ENCODE measurements at regions not wholly inside any gene's neighbourhood (a gene's known extent, or its start where the extent isn't known, plus 50 kb on each side); places are given as distances from the start of the nearest gene placed in this dataset.

DNA sequence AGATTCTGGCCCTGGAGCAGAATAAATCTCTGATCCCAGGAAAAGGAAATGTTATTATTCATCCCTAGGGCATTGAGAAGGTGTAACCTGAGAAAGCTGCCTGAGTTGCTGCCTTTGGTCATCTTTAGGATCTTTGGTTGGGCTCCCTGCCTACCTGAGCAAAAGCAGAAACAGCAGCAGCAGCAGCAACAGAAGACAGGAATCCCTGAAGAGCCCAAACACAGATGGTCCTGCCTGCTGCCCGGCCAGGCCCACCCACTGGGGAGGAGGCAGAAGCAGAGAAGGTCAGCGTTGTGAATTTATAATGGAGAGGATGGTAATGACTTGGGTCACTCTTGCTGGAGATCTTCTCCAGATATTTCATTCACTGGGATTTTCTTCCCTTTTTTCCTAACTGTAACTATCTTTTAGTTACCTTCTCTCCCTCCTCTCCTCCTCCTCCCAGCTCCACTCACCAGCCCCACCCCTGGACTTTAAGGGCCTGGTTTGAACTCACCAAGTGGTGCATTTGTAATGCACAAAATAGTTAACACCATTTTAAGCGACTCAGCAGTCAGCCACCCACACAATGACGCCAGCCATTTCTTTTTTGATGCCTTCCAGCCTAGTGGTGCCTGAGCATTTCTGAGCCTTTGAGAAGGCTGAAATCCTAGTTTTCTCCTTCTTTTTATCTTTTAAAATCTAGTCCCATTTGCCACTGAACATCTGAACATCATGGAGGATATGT, 91.7 kb downstream of the HSPH1 start:
- no peak overlapping the region for H3K9ac ChIP-seq (ENCODE audit: low read length)
- no peak overlapping the region for H3K4me3 ChIP-seq (ENCODE audit: low read length)
- no peak overlapping the region for H3K27ac ChIP-seq (ENCODE audit: low read length)
- H3K4me2 ChIP-seq (ENCODE audit: low read length): no peak overlapping the region
- TF ChIP-seq EZH2phosphoT487 (IDR thresholded peaks at IDR 0.05; ENCODE audit: low read depth): no peak
- TF ChIP-seq, protein P1, sequence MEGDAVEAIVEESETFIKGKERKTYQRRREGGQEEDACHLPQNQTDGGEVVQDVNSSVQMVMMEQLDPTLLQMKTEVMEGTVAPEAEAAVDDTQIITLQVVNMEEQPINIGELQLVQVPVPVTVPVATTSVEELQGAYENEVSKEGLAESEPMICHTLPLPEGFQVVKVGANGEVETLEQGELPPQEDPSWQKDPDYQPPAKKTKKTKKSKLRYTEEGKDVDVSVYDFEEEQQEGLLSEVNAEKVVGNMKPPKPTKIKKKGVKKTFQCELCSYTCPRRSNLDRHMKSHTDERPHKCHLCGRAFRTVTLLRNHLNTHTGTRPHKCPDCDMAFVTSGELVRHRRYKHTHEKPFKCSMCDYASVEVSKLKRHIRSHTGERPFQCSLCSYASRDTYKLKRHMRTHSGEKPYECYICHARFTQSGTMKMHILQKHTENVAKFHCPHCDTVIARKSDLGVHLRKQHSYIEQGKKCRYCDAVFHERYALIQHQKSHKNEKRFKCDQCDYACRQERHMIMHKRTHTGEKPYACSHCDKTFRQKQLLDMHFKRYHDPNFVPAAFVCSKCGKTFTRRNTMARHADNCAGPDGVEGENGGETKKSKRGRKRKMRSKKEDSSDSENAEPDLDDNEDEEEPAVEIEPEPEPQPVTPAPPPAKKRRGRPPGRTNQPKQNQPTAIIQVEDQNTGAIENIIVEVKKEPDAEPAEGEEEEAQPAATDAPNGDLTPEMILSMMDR (IDR thresholded peaks at IDR 0.05; ENCODE audit: low read depth, low read length): no peak
- H2AFZ ChIP-seq (ENCODE audit: low read depth, low read length): no peak overlapping the region
- H3K36me3 ChIP-seq (replicated peaks; ENCODE audit: low read depth, low read length): no peaks in the 10 kb centered on the region
- no peaks in the 10 kb centered on the region for H4K20me1 ChIP-seq (ENCODE audit: insufficient read depth, low read length)
- H3K9me3 ChIP-seq (ENCODE audit: insufficient read depth, low read length): peaks cover 7% of the 10 kb centered on the region
- peaks cover 13% of the 10 kb centered on the region for H3K27me3 ChIP-seq (ENCODE audit: low read depth, low read length)
- no peaks in the 10 kb centered on the region for H3K79me2 ChIP-seq (ENCODE audit: low read length)
- H3K4me1 ChIP-seq (ENCODE audit: low read length): peaks cover 25% of the 10 kb centered on the region

DNA sequence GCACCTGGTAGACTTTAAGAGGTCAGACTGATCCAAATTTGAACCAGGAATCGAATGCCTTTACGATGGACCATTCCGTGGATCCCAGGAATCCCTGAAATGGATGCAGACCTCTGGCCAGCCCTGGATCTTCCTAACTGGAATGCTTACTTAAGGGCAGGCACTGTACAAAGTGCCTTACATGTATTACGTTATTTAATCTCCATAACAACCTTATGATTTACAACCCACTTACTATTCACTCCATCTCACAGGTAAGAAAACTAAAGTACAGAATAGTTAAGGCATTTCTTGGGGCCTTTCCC, 93.6 kb downstream of the HSPH1 start:
- Histone ChIP-seq H3K36me3 (replicated peaks; ENCODE audit: low read depth, low read length) (no peaks in the 10 kb centered on the region), H4K20me1 (ENCODE audit: insufficient read depth, low read length) (no peaks in the 10 kb centered on the region), H2AFZ (ENCODE audit: low read depth, low read length) (no peak overlapping the region), H3K4me3 (ENCODE audit: low read length) (no peak overlapping the region), H3K9me3 (ENCODE audit: insufficient read depth, low read length) (peaks cover 5% of the 10 kb centered on the region), H3K4me1 (ENCODE audit: low read length) (peaks cover 6% of the 10 kb centered on the region), H3K9ac (ENCODE audit: low read length) (no peak overlapping the region), H3K4me2 (ENCODE audit: low read length) (no peak overlapping the region), H3K79me2 (ENCODE audit: low read length) (no peaks in the 10 kb centered on the region), H3K27ac (ENCODE audit: low read length) (no peak overlapping the region), H3K27me3 (ENCODE audit: low read depth, low read length) (peaks cover 27% of the 10 kb centered on the region)
- TF ChIP-seq, protein P1 (IDR thresholded peaks at IDR 0.05; ENCODE audit: low read depth, low read length): no peak
- TF ChIP-seq EZH2phosphoT487 (IDR thresholded peaks at IDR 0.05; ENCODE audit: low read depth): no peak

DNA sequence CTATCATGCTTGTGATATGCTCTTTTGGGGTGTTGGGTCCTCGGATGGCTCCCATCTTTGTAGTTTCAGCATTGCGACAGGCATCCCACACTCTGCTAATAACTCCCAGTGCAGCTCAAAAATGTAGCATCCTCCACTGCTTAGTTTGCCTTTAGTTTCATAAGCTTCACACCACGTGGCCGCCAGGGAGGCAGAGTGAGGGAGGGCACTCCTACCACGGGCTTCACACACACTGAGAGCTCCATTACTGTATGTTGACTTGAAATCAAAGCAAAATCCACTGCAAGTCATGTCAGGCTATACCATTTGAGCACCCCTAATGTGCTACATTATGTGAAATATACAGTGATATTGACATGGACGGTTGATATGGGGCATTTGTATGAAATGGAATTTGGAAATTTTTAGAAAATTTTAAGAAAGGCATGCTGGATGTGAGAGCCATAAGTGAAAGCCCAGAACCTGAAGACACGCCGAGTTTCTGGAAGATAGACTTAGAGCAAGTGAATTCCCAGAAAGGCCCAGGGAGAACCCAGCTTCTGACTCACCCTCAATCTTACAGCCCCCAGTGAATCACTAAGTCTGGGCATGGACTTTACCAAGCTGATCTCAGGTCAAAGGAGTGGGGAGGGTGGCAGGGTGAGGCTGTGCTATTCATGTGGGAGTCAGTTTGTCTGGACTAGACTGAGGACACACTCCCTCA, 94.1 kb downstream of the HSPH1 start:
- H3K9ac ChIP-seq (ENCODE audit: low read length): no peak overlapping the region
- H3K79me2 ChIP-seq (ENCODE audit: low read length): no peaks in the 10 kb centered on the region
- no peak overlapping the region for H3K27ac ChIP-seq (ENCODE audit: low read length)
- TF ChIP-seq, protein P1 (IDR thresholded peaks at IDR 0.05; ENCODE audit: low read depth, low read length): no peak
- no peak for TF ChIP-seq EZH2phosphoT487 (IDR thresholded peaks at IDR 0.05; ENCODE audit: low read depth)
- peaks cover 3% of the 10 kb centered on the region; the same call in 1 of the 2 replicates for H3K9me3 ChIP-seq (ENCODE audit: insufficient read depth, low read length)
- H4K20me1 ChIP-seq (ENCODE audit: insufficient read depth, low read length): no peaks in the 10 kb centered on the region
- H3K36me3 ChIP-seq (replicated peaks; ENCODE audit: low read depth, low read length): no peaks in the 10 kb centered on the region
- H3K4me3 ChIP-seq (ENCODE audit: low read length): no peak overlapping the region
- no peak overlapping the region for H2AFZ ChIP-seq (ENCODE audit: low read depth, low read length)
- no peak overlapping the region for H3K4me2 ChIP-seq (ENCODE audit: low read length)
- peaks cover under 1% of the 10 kb centered on the region for H3K4me1 ChIP-seq (ENCODE audit: low read length)
- H3K27me3 ChIP-seq (ENCODE audit: low read depth, low read length): peaks cover 27% of the 10 kb centered on the region

DNA sequence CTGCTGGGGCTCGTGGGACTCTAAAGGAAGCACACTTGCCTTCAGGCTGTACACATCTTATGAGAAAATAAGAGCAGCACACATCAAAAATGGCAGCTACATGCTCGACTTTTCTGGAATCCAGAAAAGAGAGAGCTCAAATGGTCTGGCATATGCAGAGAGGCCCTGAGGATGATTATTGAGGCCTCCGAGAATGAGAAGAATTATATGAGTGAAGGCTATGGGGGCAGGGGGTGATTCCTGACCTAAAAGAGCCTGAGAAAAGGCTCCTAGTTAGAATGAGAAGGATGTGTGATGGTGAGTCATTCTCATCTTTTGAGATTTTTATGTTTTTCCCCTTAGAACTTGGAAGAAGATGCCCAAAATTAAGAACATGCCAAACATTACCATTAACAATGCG, 97.1 kb downstream of the HSPH1 start:
- peaks cover 39% of the 10 kb centered on the region for H3K27me3 ChIP-seq (ENCODE audit: low read depth, low read length)
- no peak for TF ChIP-seq EZH2phosphoT487 (IDR thresholded peaks at IDR 0.05; ENCODE audit: low read depth)
- TF ChIP-seq, protein P1 (IDR thresholded peaks at IDR 0.05; ENCODE audit: low read depth, low read length): no peak
- no peak overlapping the region for H3K4me3 ChIP-seq (ENCODE audit: low read length)
- no peaks in the 10 kb centered on the region for H3K36me3 ChIP-seq (replicated peaks; ENCODE audit: low read depth, low read length)
- H2AFZ ChIP-seq (ENCODE audit: low read depth, low read length): no peak overlapping the region
- H3K9me3 ChIP-seq (ENCODE audit: insufficient read depth, low read length): no peaks in the 10 kb centered on the region
- H3K27ac ChIP-seq (ENCODE audit: low read length): no peak overlapping the region
- H4K20me1 ChIP-seq (ENCODE audit: insufficient read depth, low read length): no peaks in the 10 kb centered on the region
- H3K4me1 ChIP-seq (ENCODE audit: low read length): no peaks in the 10 kb centered on the region
- H3K9ac ChIP-seq (ENCODE audit: low read length): no peak overlapping the region
- H3K4me2 ChIP-seq (ENCODE audit: low read length): no peak overlapping the region
- no peaks in the 10 kb centered on the region for H3K79me2 ChIP-seq (ENCODE audit: low read length)

All from OCI-LY3 (cell line).